Karpas-422 (cell line): ENCODE measurements at regions not wholly inside any gene's neighbourhood (a gene's known extent, or its start where the extent isn't known, plus 50 kb on each side); places are given as distances from the start of the nearest gene placed in this dataset.
A peak's percentile ranks its signal among the peaks of the same experiment; 100 is the strongest.
"Not testable (repeated sequence)": the region's sequence is repeated elsewhere in the genome, so short reads cannot be mapped to it uniquely, and the experiment has no call there.

ENCODE experiments used
- DNase-seq: peaks from one replicate; pipeline ENCODE4 v3.0.0-alpha.2; 2015
- H2AFZ ChIP-seq: fragments of 200-600 bp; sonication (generic); 2 replicates; pipeline ENCODE4 v1.6.1; 2014; ENCODE audit warnings: antibody characterized with exemption, low read length, mixed read lengths
- H3K27ac ChIP-seq: fragments of 200-600 bp; sonication (generic); 2 replicates; pipeline ENCODE4 v1.5.1; 2014; ENCODE audit warnings: mild to moderate bottlenecking, low read length, moderate library complexity
- H3K27me3 ChIP-seq: fragments of 200-600 bp; sonication (generic); 2 replicates; pipeline ENCODE4 v1.6.1; 2014; ENCODE audit warnings: low read length, mixed read lengths
- H3K36me3 ChIP-seq: fragments of 200-600 bp; sonication (generic); 2 replicates; pipeline ENCODE4 v1.6.1; 2014; ENCODE audit warnings: low read length, mixed read lengths; ENCODE audit not compliant: insufficient read depth
- H3K4me1 ChIP-seq: fragments of 200-600 bp; sonication (generic); 2 replicates; pipeline ENCODE4 v1.6.1; 2014; ENCODE audit warnings: mild to moderate bottlenecking, low read length, mixed read lengths
- H3K4me2 ChIP-seq: fragments of 200-600 bp; sonication (generic); 2 replicates; pipeline ENCODE4 v1.6.1; 2014; ENCODE audit warnings: low read length, low read depth, mild to moderate bottlenecking; ENCODE audit not compliant: poor library complexity, severe bottlenecking
- H3K4me3 ChIP-seq: fragments of 200-600 bp; sonication (generic); 2 replicates; pipeline ENCODE4 v1.5.1; 2014; ENCODE audit warnings: mild to moderate bottlenecking, antibody characterized with exemption, low read length, mixed read lengths
- H3K79me2 ChIP-seq: fragments of 200-600 bp; sonication (generic); 2 replicates; pipeline ENCODE4 v1.6.1; 2014; ENCODE audit warnings: mild to moderate bottlenecking, low read length, mixed read lengths
- H3K9ac ChIP-seq: fragments of 200-600 bp; sonication (generic); 2 replicates; pipeline ENCODE4 v1.6.0; 2014; ENCODE audit warnings: low read length
- H3K9me2 ChIP-seq: fragments of 200-600 bp; sonication (generic), shearing (Covaris generic); replicated peaks from 2 replicates; pipeline ENCODE4 v1.6.0; 2014; ENCODE audit warnings: mild to moderate bottlenecking, low read length, moderate library complexity; ENCODE audit not compliant: insufficient read depth
- H3K9me3 ChIP-seq: fragments of 300-700, 200-600 bp; sonication (generic); 2 replicates; pipeline ENCODE4 v1.6.1; 2014; ENCODE audit warnings: low read length, mixed read lengths
- H4K20me1 ChIP-seq: fragments of 200-600 bp; sonication (generic); 2 replicates; pipeline ENCODE4 v1.6.1; 2014; ENCODE audit warnings: mild to moderate bottlenecking, antibody characterized with exemption, low read length, low read depth; ENCODE audit not compliant: insufficient read depth

DNA sequence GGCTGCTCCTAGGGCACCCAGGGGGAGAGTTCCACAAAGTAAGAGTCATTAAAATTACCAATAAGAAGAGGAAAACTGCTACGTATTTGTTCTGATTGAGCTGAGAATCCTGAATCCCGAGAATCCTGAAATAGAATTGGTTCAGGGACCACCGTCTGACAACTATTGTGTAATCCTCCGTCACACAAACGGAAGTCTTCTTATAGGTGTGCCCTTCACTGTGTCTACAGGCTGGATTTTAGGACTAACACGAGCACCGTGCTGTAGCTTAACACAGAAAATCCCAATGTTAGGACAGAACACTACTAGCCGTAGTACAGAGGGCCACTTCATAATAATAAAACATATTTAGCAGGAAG, 50.6 kb upstream of the RNF182 start:
- Histone ChIP-seq H3K9ac (peak overlapping the region; percentile 46; the same call in 1 of the 2 replicates), H2AFZ (peak overlapping the region; percentile 85; the same call in 1 of the 2 replicates), H3K4me2 (peak overlapping the region; percentile 62), H3K27me3 (no peaks in the 10 kb centered on the region), H3K36me3 (no peaks in the 10 kb centered on the region), H3K9me3 (no peaks in the 10 kb centered on the region), H3K9me2 (no peaks in the 10 kb centered on the region), H3K4me3 (peak overlapping the region; percentile 47; the same call in 1 of the 2 replicates), H4K20me1 (no peaks in the 10 kb centered on the region), H3K79me2 (no peaks in the 10 kb centered on the region), H3K27ac (no peak overlapping the region), H3K4me1 (peaks cover 9% of the 10 kb centered on the region)
- DNase-seq, result peak; percentile 35

- Histone ChIP-seq H4K20me1 (no peaks in the 10 kb centered on the region), H3K9me3 (no peaks in the 10 kb centered on the region), H3K27me3 (no peaks in the 10 kb centered on the region), H3K79me2 (no peaks in the 10 kb centered on the region), H3K36me3 (no peaks in the 10 kb centered on the region), H3K4me2 (peak overlapping the region; percentile 62), H3K27ac (no peak overlapping the region), H3K9ac (peak overlapping the region; percentile 46; the same call in 1 of the 2 replicates), H3K9me2 (no peaks in the 10 kb centered on the region), H3K4me1 (peaks cover 9% of the 10 kb centered on the region), H2AFZ (peak overlapping the region; percentile 85; the same call in 1 of the 2 replicates), H3K4me3 (peak overlapping the region; percentile 47; the same call in 1 of the 2 replicates)
- peak; percentile 85 for DNase-seq
These were observed 51.2 kb upstream of the RNF182 start for GRCh38 chr6:13873288-13874190.

GRCh38 chr6:13872681-13873080, 52.1 kb upstream of the RNF182 start:
- Histone ChIP-seq H2AFZ (no peak overlapping the region), H3K36me3 (no peaks in the 10 kb centered on the region), H3K27ac (no peak overlapping the region), H3K4me3 (no peak overlapping the region), H3K4me1 (peaks cover 9% of the 10 kb centered on the region), H3K4me2 (no peak overlapping the region), H3K9me2 (no peaks in the 10 kb centered on the region), H3K27me3 (no peaks in the 10 kb centered on the region), H4K20me1 (no peaks in the 10 kb centered on the region), H3K9ac (no peak overlapping the region), H3K9me3 (no peaks in the 10 kb centered on the region), H3K79me2 (no peaks in the 10 kb centered on the region)
- no peak for DNase-seq

DNA sequence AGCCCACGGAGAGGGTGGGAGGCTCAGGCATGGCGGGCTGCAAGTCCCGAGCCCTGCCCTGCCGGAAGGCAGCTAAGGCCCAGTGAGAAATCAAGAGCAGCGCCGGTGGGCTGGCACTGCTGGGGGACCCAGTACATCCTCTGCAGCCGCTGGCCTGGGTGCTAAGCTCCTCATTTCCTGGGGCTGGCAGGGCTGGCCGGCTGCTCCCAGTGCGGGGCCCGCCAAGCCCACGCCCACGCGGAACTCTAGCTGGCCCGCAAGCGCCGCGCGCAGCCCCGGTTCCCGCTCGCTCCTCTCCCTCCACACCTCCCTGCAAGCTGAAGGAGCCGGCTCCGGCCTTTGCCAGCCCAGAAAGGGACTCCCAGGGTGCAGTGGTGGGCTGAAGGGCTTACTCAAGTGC, 52.7 kb upstream of the RNF182 start:
- not testable (repeated sequence) for H3K79me2 ChIP-seq, H3K9me3 ChIP-seq, H3K4me3 ChIP-seq, H3K4me1 ChIP-seq, H3K27ac ChIP-seq, H3K36me3 ChIP-seq, H3K9ac ChIP-seq, H2AFZ ChIP-seq, DNase-seq, H3K27me3 ChIP-seq, H4K20me1 ChIP-seq, H3K4me2 ChIP-seq, H3K9me2 ChIP-seq

DNA sequence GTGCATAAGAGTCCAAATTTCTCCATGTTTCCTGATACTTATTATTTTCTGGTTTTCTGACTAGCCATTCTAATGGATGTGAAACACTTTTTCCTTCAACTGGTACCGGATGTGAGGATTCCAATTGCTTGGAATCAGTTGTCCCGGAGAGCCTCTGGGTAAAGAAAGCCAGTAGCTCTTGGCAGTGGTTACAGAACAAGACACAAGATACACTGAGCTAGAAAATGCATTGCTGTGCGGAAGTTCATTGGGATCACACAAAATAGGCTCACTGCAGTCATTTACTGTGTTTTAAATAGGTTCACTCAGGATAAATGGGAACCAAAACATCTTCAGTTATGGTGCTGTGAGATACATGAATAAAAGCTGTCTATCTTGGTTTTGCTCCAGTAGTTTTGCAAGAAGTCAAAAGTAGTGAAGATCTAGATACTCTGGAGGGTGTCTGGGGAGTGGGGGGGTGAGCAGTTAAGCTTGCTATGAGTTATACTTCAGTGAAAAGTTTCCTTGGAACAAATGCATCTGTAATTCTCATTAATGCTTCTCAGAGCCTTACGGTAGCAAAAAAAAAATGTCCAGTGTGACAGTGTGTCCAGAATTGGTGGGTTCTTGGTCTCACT, 54.4 kb upstream of the RNF182 start:
- no peak overlapping the region for H3K9ac ChIP-seq
- H4K20me1 ChIP-seq, result no peaks in the 10 kb centered on the region
- no peak overlapping the region for H3K4me2 ChIP-seq
- H3K36me3 ChIP-seq, result no peaks in the 10 kb centered on the region
- H3K27me3 ChIP-seq, result no peaks in the 10 kb centered on the region
- no peaks in the 10 kb centered on the region for H3K79me2 ChIP-seq
- no peaks in the 10 kb centered on the region for H3K9me3 ChIP-seq
- H3K27ac ChIP-seq, result no peak overlapping the region
- H2AFZ ChIP-seq, result no peak overlapping the region
- no peak overlapping the region for H3K4me3 ChIP-seq
- no peaks in the 10 kb centered on the region for H3K9me2 ChIP-seq
- no peak for DNase-seq
- H3K4me1 ChIP-seq, result peaks cover 9% of the 10 kb centered on the region

DNA sequence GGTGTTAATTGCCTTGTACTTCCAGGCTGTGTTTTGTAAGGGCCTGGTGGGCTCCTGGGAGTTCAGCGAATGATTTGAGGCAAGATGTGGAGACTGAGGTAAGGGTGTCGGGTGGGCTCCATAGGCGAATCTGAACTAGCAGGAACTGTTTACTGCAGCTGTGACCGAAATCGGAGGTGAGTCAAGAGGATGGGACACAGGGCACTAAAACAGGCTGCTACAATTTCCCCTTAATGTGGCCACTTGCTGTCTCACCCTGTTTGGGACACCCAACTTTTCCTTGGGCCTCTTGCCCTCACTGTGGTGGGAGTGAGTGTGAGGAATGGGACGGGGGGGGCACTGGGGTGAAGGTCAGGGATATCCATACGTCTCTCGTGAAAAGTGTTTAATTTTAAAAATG, 53.9 kb upstream of the MCUR1 start:
- Histone ChIP-seq H3K4me2 (no peak overlapping the region), H3K36me3 (no peaks in the 10 kb centered on the region), H3K9ac (no peak overlapping the region), H3K4me3 (no peak overlapping the region), H3K9me2 (no peaks in the 10 kb centered on the region), H3K4me1 (no peaks in the 10 kb centered on the region), H3K27me3 (no peaks in the 10 kb centered on the region), H3K79me2 (no peaks in the 10 kb centered on the region), H2AFZ (no peak overlapping the region), H4K20me1 (no peaks in the 10 kb centered on the region), H3K27ac (no peak overlapping the region), H3K9me3 (no peaks in the 10 kb centered on the region)
- DNase-seq, result no peak

- no peak for DNase-seq
- no peaks in the 10 kb centered on the region for H3K36me3 ChIP-seq
- no peak overlapping the region for H3K4me3 ChIP-seq
- no peak overlapping the region for H3K27ac ChIP-seq
- no peak overlapping the region for H3K9ac ChIP-seq
- no peaks in the 10 kb centered on the region for H3K9me3 ChIP-seq
- H3K27me3 ChIP-seq, result no peaks in the 10 kb centered on the region
- H4K20me1 ChIP-seq, result no peaks in the 10 kb centered on the region
- H3K9me2 ChIP-seq, result no peaks in the 10 kb centered on the region
- H3K4me1 ChIP-seq, result no peaks in the 10 kb centered on the region
- no peak overlapping the region for H2AFZ ChIP-seq
- no peaks in the 10 kb centered on the region for H3K79me2 ChIP-seq
- H3K4me2 ChIP-seq, result no peak overlapping the region
These were observed 51.9 kb upstream of the MCUR1 start for GRCh38 chr6:13866301-13866700.

GRCh38 chr6:13865141-13865540, 50.8 kb upstream of the MCUR1 start:
- Histone ChIP-seq H3K9me2 (no peaks in the 10 kb centered on the region), H3K27ac (no peak overlapping the region), H2AFZ (no peak overlapping the region), H3K4me1 (no peaks in the 10 kb centered on the region), H3K4me3 (no peak overlapping the region), H3K9me3 (no peaks in the 10 kb centered on the region), H4K20me1 (no peaks in the 10 kb centered on the region), H3K9ac (no peak overlapping the region), H3K36me3 (no peaks in the 10 kb centered on the region), H3K4me2 (no peak overlapping the region), H3K79me2 (no peaks in the 10 kb centered on the region), H3K27me3 (no peaks in the 10 kb centered on the region)
- DNase-seq, result no peak
